HCT116 (cell line): ENCODE measurements at regions not wholly inside any gene's neighbourhood (a gene's known extent, or its start where the extent isn't known, plus 50 kb on each side); places are given as distances from the start of the nearest gene placed in this dataset.

Source experiments
- ATAC-seq: fragments of 200-7000 bp; cut with Tn5 transposase; 2 replicates; pipeline ENCODE4 v1.9.1; 2020; ENCODE audit warnings: mild to moderate bottlenecking, moderate library complexity
- BruUV-seq: library from RNA; stranded (reverse); fragments of 400-500 nt; replicated peaks from 2 replicates; lab custom pipeline; 2021; lab: Mats Ljungman, UMichigan
- CTCF ChIA-PET: fragments of 300-600 bp; sonication (Branson Sonifier 250); formaldehyde crosslinking; loops from one replicate; lab custom pipeline; 2021; ENCODE audit warnings: antibody characterized with exemption; lab: Charles Lee
- POLR2A ChIA-PET: fragments of 300-600, 350-600 bp; sonication (Branson Sonifier 250); formaldehyde crosslinking; loops from one replicate; lab custom pipeline; 2021; ENCODE audit warnings: antibody characterized with exemption; lab: Charles Lee
- RAD21 ChIA-PET, 2 experiments: fragments of 300-600 bp; sonication (Branson Sonifier 250); formaldehyde crosslinking; loops; one replicate each; lab custom pipeline; 2023; ENCODE audit warnings: low total read pairs in 2 of 2; ENCODE audit not compliant: uncharacterized antibody in 2 of 2, unreplicated experiment in 2 of 2, low non-redundant PET in 1 of 2; lab: Charles Lee
- DNase-seq: peaks from one replicate; pipeline ENCODE4 v3.0.0-alpha.2; 2010; ENCODE audit warnings: low read depth, low spot score
- H2AFZ ChIP-seq: fragments of 200-600 bp; shearing (Covaris generic), sonication (generic); 2 replicates; pipeline ENCODE4 v1.6.1; 2017; ENCODE audit warnings: low read depth, mixed run types, mixed read lengths, antibody characterized with exemption, low read length; ENCODE audit not compliant: poor library complexity, severe bottlenecking
- H3K27ac ChIP-seq: 2 replicates; pipeline ENCODE4 v1.5.1; 2012; ENCODE audit warnings: low read depth, low read length
- H3K27me3 ChIP-seq: fragments of 200-600 bp; sonication (generic); 2 replicates; pipeline ENCODE4 v1.6.1; 2016; ENCODE audit warnings: mixed run types, low read length, mixed read lengths; ENCODE audit not compliant: insufficient read depth
- H3K36me3 ChIP-seq, 2 experiments: fragments of 200-500 bp in 1 of 2; fragments of 200-600 bp in 1 of 2; sonication (Bioruptor generic) in 1 of 2; sonication (generic) in 1 of 2; 2 replicates each; pipeline versions ENCODE4 v1.5.1 to v1.6.1; 2014 to 2016; ENCODE audit warnings: low read length in 2 of 2, inconsistent platforms in 1 of 2, mixed read lengths in 1 of 2, mixed run types in 1 of 2; ENCODE audit not compliant: insufficient read depth in 2 of 2, control insufficient read depth in 1 of 2
- H3K4me1 ChIP-seq, 2 experiments: fragments of 200-600 bp in 1 of 2; sonication (generic) in 1 of 2; 2 replicates each; pipeline versions ENCODE4 v1.5.1 to v1.6.1; 2012 to 2017; ENCODE audit warnings: low read length in 2 of 2, inconsistent platforms in 1 of 2, mild to moderate bottlenecking in 1 of 2, mixed read lengths in 1 of 2, mixed run types in 1 of 2, moderate library complexity in 1 of 2; ENCODE audit not compliant: insufficient read depth in 2 of 2, control insufficient read depth in 1 of 2
- H3K4me2 ChIP-seq: fragments of 200-600 bp; sonication (generic); 2 replicates; pipeline ENCODE4 v1.6.1; 2017; ENCODE audit warnings: mixed run types, low read length, mixed read lengths
- H3K4me3 ChIP-seq, 2 experiments: fragments of 200-600 bp in 1 of 2; sonication (generic) in 1 of 2; replicated peaks in 1 of 2; 2 replicates each; pipeline ENCODE4 v1.5.1; 2011 to 2016; ENCODE audit warnings: low read length in 2 of 2, control low read depth in 1 of 2, low read depth in 1 of 2, mild to moderate bottlenecking in 1 of 2, mixed read lengths in 1 of 2, mixed run types in 1 of 2
- H3K79me2 ChIP-seq: fragments of 200-600 bp; sonication (generic); 2 replicates; pipeline ENCODE4 v1.6.1; 2017; ENCODE audit warnings: mild to moderate bottlenecking, mixed run types, low read length, moderate library complexity, mixed read lengths; ENCODE audit not compliant: insufficient read depth
- H3K9ac ChIP-seq: fragments of 200-600 bp; sonication (generic); 2 replicates; pipeline ENCODE4 v1.6.1; 2016; ENCODE audit warnings: low read length, mixed read lengths
- H3K9me2 ChIP-seq: fragments of 200-600 bp; sonication (generic), shearing (Covaris generic); 2 replicates; pipeline ENCODE4 v1.6.1; 2017; ENCODE audit warnings: mixed run types, mild to moderate bottlenecking, moderate library complexity; ENCODE audit not compliant: insufficient read depth
- H3K9me3 ChIP-seq, 2 experiments: fragments of 200-500 bp in 1 of 2; fragments of 200-600 bp in 1 of 2; sonication (Bioruptor generic) in 1 of 2; sonication (generic) in 1 of 2; 2 replicates each; pipeline ENCODE4 v1.6.1; 2014 to 2017; ENCODE audit warnings: low read length in 2 of 2, mixed read lengths in 2 of 2, inconsistent platforms in 1 of 2, low read depth in 1 of 2, mild to moderate bottlenecking in 1 of 2, mixed run types in 1 of 2, moderate library complexity in 1 of 2; ENCODE audit not compliant: control insufficient read depth in 1 of 2, insufficient read depth in 1 of 2
- H4K20me1 ChIP-seq: fragments of 200-600 bp; sonication (generic), shearing (Covaris generic); 2 replicates; pipeline ENCODE4 v1.6.1; 2017; ENCODE audit warnings: mixed run types, mild to moderate bottlenecking, moderate library complexity; ENCODE audit not compliant: insufficient read depth
- ATF3 ChIP-seq: IDR thresholded peaks from 2 replicates; pipeline ENCODE4 v1.6.1; 2012
- CBX3 ChIP-seq: IDR thresholded peaks from 2 replicates; pipeline ENCODE4 v1.6.1; 2012; ENCODE audit warnings: low read depth
- CEBPB ChIP-seq: IDR thresholded peaks from 2 replicates; pipeline ENCODE4 v1.6.1; 2012; ENCODE audit warnings: low read depth
- CTCF ChIP-seq, 3 experiments: fragments of 200-600 bp in 1 of 3; sonication (generic) in 1 of 3; IDR thresholded peaks in 2 of 3; conservative IDR thresholded peaks in 1 of 3; 2 replicates each; pipeline ENCODE4 v1.5.1; 2012 to 2017; ENCODE audit warnings: low read depth in 2 of 3, low read length in 2 of 3, antibody characterized with exemption in 1 of 3, borderline replicate concordance in 1 of 3, control low read depth in 1 of 3, mild to moderate bottlenecking in 1 of 3, mixed read lengths in 1 of 3, mixed run types in 1 of 3, moderate library complexity in 1 of 3; ENCODE audit not compliant: insufficient read depth in 1 of 3
- EGR1 ChIP-seq: IDR thresholded peaks from 2 replicates; pipeline ENCODE4 v1.6.1; 2012; ENCODE audit warnings: low read depth
- EZH2 ChIP-seq: fragments of 200-600 bp; sonication (generic); IDR thresholded peaks from 2 replicates; pipeline ENCODE4 v1.6.1; 2017; ENCODE audit warnings: antibody characterized with exemption, mixed run types
- EZH2phosphoT487 ChIP-seq: fragments of 200-600 bp; IDR thresholded peaks from 2 replicates; pipeline ENCODE4 v1.6.1; 2018; ENCODE audit warnings: antibody characterized with exemption, borderline replicate concordance
- JUND ChIP-seq: IDR thresholded peaks from 2 replicates; pipeline ENCODE4 v1.6.1; 2012
- MAX ChIP-seq: IDR thresholded peaks from 2 replicates; pipeline ENCODE4 v1.6.1; 2012
- POLR2AphosphoS5 ChIP-seq: IDR thresholded peaks from 2 replicates; pipeline ENCODE4 v1.6.1; 2011; ENCODE audit warnings: mild to moderate bottlenecking, low read depth, low read length, moderate library complexity
- REST ChIP-seq: IDR thresholded peaks from 2 replicates; pipeline ENCODE4 v1.6.1; 2012; ENCODE audit warnings: low read depth
- SRF ChIP-seq: IDR thresholded peaks from 2 replicates; pipeline ENCODE4 v1.6.1; 2012; ENCODE audit warnings: low read depth
- ZBTB33 ChIP-seq: IDR thresholded peaks from 2 replicates; pipeline ENCODE4 v1.6.1; 2011; ENCODE audit warnings: mild to moderate bottlenecking, low read length, moderate library complexity; ENCODE audit not compliant: insufficient replicate concordance; ENCODE audit errors: extremely low read depth
- ZFX ChIP-seq: fragments of 450-650 bp; IDR thresholded peaks from 2 replicates; pipeline ENCODE4 v1.6.1; 2017
- ZNF274 ChIP-seq: fragments of 200-500 bp; sonication (Bioruptor generic); IDR thresholded peaks from 2 replicates; pipeline ENCODE4 v1.6.1; 2014; ENCODE audit warnings: mild to moderate bottlenecking, low read depth, low read length, inconsistent platforms
- intact Hi-C: fragments of 100-400 bp; cut with micrococcal nuclease; formaldehyde crosslinking; loops from 2 replicates; pipeline ENCODE4 v1.10.0; 2022

GRCh38 chr9:19511694-19512093 is 102.9 kb downstream of the ACER2 start:
- H3K4me1 ChIP-seq, result peaks cover 0 to 10% of the 10 kb centered on the region in 2 experiments; a peak in 2 of 4 replicates
- H2AFZ ChIP-seq, result no peak overlapping the region
- H3K27ac ChIP-seq, result no peak overlapping the region
- CTCF ChIA-PET, result no interaction called here
- peaks cover 3% of the 10 kb centered on the region; the same call in 1 of the 2 replicates for H3K9me2 ChIP-seq
- H3K4me2 ChIP-seq, result no peak overlapping the region
- intact Hi-C loops, result no loop called here
- H4K20me1 ChIP-seq, result no peaks in the 10 kb centered on the region
- no peak for TF ChIP-seq CTCF (IDR thresholded peaks at IDR 0.05 in 2 of 3, conservative IDR thresholded peaks at IDR 0.05 in 1 of 3; ENCODE audit: borderline replicate concordance in 1 of 3, insufficient read depth in 1 of 3, low read depth in 2 of 3, low read length in 2 of 3)
- no peak for TF ChIP-seq EGR1
- TF ChIP-seq EZH2, result no peak
- TF ChIP-seq ZBTB33, result no peak
- TF ChIP-seq ATF3, result no peak
- no peak for TF ChIP-seq ZFX
- no peak for TF ChIP-seq REST
- no peak for TF ChIP-seq CBX3
- TF ChIP-seq CEBPB, result no peak
- no peak for TF ChIP-seq EZH2phosphoT487
- no peak for TF ChIP-seq MAX
- TF ChIP-seq SRF, result no peak
- no peak for TF ChIP-seq POLR2AphosphoS5
- TF ChIP-seq JUND, result no peak
- no peak for TF ChIP-seq ZNF274
- H3K27me3 ChIP-seq, result peaks cover 11% of the 10 kb centered on the region
- H3K9ac ChIP-seq, result no peak overlapping the region
- RAD21 ChIA-PET, result no interaction called here
- no TSS peak for BruUV-seq
- no peaks in the 10 kb centered on the region for H3K36me3 ChIP-seq
- no peak overlapping the region for H3K4me3 ChIP-seq
- no peaks in the 10 kb centered on the region for H3K79me2 ChIP-seq
- DNase-seq (no peak), ATAC-seq (no peak)
- POLR2A ChIA-PET, result no interaction called here
- no peaks in the 10 kb centered on the region for H3K9me3 ChIP-seq
